BLaER1 (cell line): ENCODE measurements at regions not wholly inside any gene's neighbourhood (a gene's known extent, or its start where the extent isn't known, plus 50 kb on each side); places are given as distances from the start of the nearest gene placed in this dataset.
"Not testable (repeated sequence)": the region's sequence is repeated elsewhere in the genome, so short reads cannot be mapped to it uniquely, and the experiment has no call there.

Source experiments
- H3K27ac ChIP-seq: shearing (Covaris generic); formaldehyde crosslinking; 2 replicates; pipeline ENCODE4 v1.8.1; 2022
- H3K27me3 ChIP-seq: shearing (Covaris generic); formaldehyde crosslinking; 2 replicates; pipeline ENCODE4 v1.8.1; 2022
- H3K36me3 ChIP-seq: shearing (Covaris generic); formaldehyde crosslinking; 2 replicates; pipeline ENCODE4 v1.8.1; 2022
- H3K4me1 ChIP-seq: shearing (Covaris generic); formaldehyde crosslinking; 2 replicates; pipeline ENCODE4 v1.8.1; 2022
- H3K4me2 ChIP-seq: shearing (Covaris generic); formaldehyde crosslinking; 2 replicates; pipeline ENCODE4 v1.8.1; 2022
- H3K4me3 ChIP-seq: shearing (Covaris generic); formaldehyde crosslinking; 2 replicates; pipeline ENCODE4 v1.8.1; 2022
- H3K9ac ChIP-seq: shearing (Covaris generic); formaldehyde crosslinking; 2 replicates; pipeline ENCODE4 v1.8.1; 2022
- H3K9me3 ChIP-seq: shearing (Covaris generic); formaldehyde crosslinking; 2 replicates; pipeline ENCODE4 v1.8.1; 2022
- H4K20me1 ChIP-seq: shearing (Covaris generic); formaldehyde crosslinking; 2 replicates; pipeline ENCODE4 v1.8.1; 2022
- Cebpa-rat ChIP-seq: shearing (Covaris generic); IDR thresholded peaks from 2 replicates; pipeline ENCODE4 v1.8.1; 2022

GRCh38 chr16:35146031-35146710 is 1686.8 kb downstream of the TP53TG3F start:
- no peak overlapping the region for H3K9ac ChIP-seq
- no peaks in the 10 kb centered on the region for H3K36me3 ChIP-seq
- no peak for TF ChIP-seq Cebpa-rat
- H3K4me3 ChIP-seq = no peak overlapping the region
- peaks cover 53% of the 10 kb centered on the region for H3K9me3 ChIP-seq
- no peaks in the 10 kb centered on the region for H3K27me3 ChIP-seq
- H3K4me1 ChIP-seq = no peaks in the 10 kb centered on the region
- no peaks in the 10 kb centered on the region for H4K20me1 ChIP-seq
- H3K27ac ChIP-seq = no peak overlapping the region
- H3K4me2 ChIP-seq = no peak overlapping the region

- TF ChIP-seq Cebpa-rat = no peak
- Histone ChIP-seq H3K27me3 (no peaks in the 10 kb centered on the region), H3K9ac (no peak overlapping the region), H3K4me2 (no peak overlapping the region), H4K20me1 (no peaks in the 10 kb centered on the region), H3K36me3 (no peaks in the 10 kb centered on the region), H3K9me3 (peaks cover 52% of the 10 kb centered on the region), H3K4me1 (no peaks in the 10 kb centered on the region), H3K4me3 (no peak overlapping the region), H3K27ac (no peak overlapping the region)
Observed at GRCh38 chr16:35146723-35147458, 1687.5 kb downstream of the TP53TG3F start.

DNA sequence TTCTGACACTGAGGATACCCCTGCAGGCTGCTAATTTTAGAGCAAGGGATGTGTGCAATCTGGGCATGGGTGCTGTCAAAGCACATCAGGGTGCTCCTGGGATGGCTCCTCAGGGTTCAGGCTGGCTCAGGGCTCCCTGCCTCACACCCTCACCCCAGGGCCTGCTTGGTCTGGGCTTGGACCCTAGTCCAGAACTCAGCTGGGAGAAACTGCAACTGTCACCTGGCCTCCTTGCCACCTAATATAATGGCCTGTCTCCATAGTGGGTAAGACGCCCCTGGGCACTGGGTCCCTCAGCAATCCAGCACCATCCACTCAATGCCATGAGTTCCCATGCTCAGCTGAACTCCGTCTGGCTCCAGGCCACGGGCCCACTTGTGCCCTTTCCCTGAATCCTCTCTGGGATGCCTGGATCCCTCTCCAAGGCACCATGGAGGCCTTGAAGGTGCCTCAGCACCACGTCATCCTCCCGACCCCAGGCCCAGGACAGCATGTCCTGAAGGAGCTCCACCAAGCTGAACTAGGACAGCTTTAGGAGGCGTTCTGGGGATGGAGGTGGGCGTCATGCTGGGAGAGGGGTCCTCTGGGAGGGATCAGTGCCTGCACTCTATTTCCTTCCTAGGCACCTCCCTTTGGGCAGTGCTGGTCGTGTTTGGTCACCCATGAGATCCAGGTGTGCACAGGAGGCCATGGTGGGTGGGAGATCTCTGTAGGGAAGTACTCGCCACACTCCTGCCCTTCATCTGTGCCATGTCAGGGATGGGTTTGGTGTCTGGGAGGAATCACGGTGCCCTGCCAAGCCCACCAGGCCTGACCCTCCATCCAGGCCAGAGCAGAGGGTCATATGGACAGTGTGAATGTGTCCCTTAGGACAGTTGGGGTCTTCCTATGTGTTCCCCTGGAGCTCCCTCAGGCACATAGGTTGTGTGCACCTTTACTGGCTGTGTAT is 1688.4 kb downstream of the TP53TG3F start:
- no peak overlapping the region for H3K4me3 ChIP-seq
- no peaks in the 10 kb centered on the region for H4K20me1 ChIP-seq
- H3K9me3 ChIP-seq = peaks cover 43% of the 10 kb centered on the region
- no peak overlapping the region for H3K27ac ChIP-seq
- no peak overlapping the region for H3K4me2 ChIP-seq
- no peak overlapping the region for H3K9ac ChIP-seq
- H3K36me3 ChIP-seq = no peaks in the 10 kb centered on the region
- H3K27me3 ChIP-seq = no peaks in the 10 kb centered on the region
- no peak for TF ChIP-seq Cebpa-rat
- no peaks in the 10 kb centered on the region for H3K4me1 ChIP-seq

GRCh38 chr16:35148748-35149147 is 1689.3 kb downstream of the TP53TG3F start:
- Histone ChIP-seq H3K27me3 (no peaks in the 10 kb centered on the region), H3K9ac (no peak overlapping the region), H3K9me3 (peaks cover 34% of the 10 kb centered on the region), H3K4me3 (no peak overlapping the region), H3K4me1 (no peaks in the 10 kb centered on the region), H4K20me1 (no peaks in the 10 kb centered on the region), H3K27ac (no peak overlapping the region), H3K36me3 (no peaks in the 10 kb centered on the region), H3K4me2 (no peak overlapping the region)
- no peak for TF ChIP-seq Cebpa-rat

GRCh38 chr16:35149550-35149949 is 1690.1 kb downstream of the TP53TG3F start:
- Histone ChIP-seq H3K4me3 (no peak overlapping the region), H4K20me1 (no peaks in the 10 kb centered on the region), H3K9ac (no peak overlapping the region), H3K36me3 (no peaks in the 10 kb centered on the region), H3K9me3 (peaks cover 26% of the 10 kb centered on the region), H3K4me1 (no peaks in the 10 kb centered on the region), H3K27ac (no peak overlapping the region), H3K4me2 (no peak overlapping the region), H3K27me3 (no peaks in the 10 kb centered on the region)
- TF ChIP-seq Cebpa-rat = no peak

DNA sequence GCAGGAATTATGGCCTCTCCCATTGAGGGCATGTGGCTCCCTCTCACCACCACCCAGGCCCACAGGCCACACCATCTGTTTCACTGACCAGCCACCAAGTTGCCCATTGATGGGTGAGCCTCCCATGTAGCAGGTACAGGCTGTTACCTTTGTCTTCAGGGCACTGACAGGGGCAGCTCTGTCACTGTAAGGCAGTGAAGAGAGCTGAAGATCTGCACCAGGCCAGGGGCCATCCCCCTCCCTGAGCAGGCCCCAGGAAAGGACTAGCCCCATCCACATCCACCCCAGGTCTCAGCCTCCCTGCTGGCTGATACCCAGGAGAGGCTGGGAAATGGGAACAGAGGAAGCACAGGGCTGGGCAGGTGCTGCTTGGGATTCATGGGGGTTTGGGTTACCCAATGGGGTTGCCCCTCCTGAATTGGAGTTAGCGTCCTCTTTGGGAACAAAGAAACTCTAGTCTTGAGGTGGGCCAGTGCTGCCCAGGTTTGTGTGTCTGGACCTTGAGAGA is 1691.4 kb downstream of the TP53TG3F start:
- Histone ChIP-seq H3K9ac (no peak overlapping the region), H3K4me1 (no peaks in the 10 kb centered on the region), H3K27ac (no peak overlapping the region), H3K4me2 (no peak overlapping the region), H3K27me3 (no peaks in the 10 kb centered on the region), H3K36me3 (no peaks in the 10 kb centered on the region), H4K20me1 (no peaks in the 10 kb centered on the region), H3K9me3 (peaks cover 13% of the 10 kb centered on the region), H3K4me3 (no peak overlapping the region)
- TF ChIP-seq Cebpa-rat = no peak

DNA sequence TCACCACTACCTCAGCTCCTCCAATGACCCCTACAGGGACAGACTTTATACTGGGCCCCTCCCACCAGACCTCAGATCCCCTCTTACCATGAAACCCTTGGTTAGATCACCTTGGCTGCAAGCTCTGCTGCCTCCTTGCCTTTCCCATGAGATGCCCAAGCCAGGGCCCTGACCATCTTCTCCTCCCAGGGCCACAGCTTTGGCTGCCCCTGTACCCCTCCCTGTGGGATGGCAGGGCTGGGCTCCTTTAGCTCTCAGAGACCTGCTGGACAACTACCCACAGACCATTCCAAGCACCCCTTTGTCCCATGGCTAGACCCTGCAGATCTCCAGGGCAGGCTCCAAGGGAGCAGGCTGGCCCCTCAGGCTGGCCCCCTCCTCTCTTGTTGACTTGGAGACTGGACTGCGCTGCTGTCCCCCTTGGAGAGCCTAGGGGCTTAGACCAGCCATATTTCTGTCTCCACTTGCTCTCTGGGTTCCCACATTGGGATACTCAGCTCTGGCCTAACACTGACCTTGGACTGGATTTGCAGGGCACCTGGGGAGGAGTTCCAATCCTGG is 1692.7 kb downstream of the TP53TG3F start:
- no peak overlapping the region for H3K4me2 ChIP-seq
- no peaks in the 10 kb centered on the region for H3K27me3 ChIP-seq
- H3K4me3 ChIP-seq = no peak overlapping the region
- H3K4me1 ChIP-seq = no peaks in the 10 kb centered on the region
- H4K20me1 ChIP-seq = no peaks in the 10 kb centered on the region
- H3K9ac ChIP-seq = no peak overlapping the region
- no peaks in the 10 kb centered on the region for H3K9me3 ChIP-seq
- no peak overlapping the region for H3K27ac ChIP-seq
- H3K36me3 ChIP-seq = no peaks in the 10 kb centered on the region
- no peak for TF ChIP-seq Cebpa-rat

DNA sequence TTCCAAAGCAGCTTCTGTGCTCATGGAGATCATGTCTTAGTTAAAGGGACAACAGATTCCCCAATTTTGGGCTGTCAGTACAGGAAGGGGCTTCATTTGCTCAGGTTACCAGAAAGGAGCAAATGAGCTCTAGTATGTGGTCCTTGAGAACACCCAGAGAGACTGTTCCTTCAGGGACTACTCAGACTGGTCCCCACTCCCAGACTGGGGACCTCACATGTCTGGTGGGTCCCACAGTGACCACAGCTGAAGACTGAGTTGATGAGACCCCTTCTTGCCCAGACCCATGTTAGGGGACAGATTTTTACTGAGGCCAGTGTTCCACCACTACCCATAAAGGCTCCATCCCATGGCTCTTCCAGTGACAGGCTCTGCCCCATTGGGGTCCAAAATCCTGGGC is 1695.2 kb downstream of the TP53TG3F start:
- no peak for TF ChIP-seq Cebpa-rat
- Histone ChIP-seq H3K4me3 (no peak overlapping the region), H3K4me2 (no peak overlapping the region), H3K27ac (no peak overlapping the region), H3K9ac (no peak overlapping the region), H3K27me3 (no peaks in the 10 kb centered on the region), H3K4me1 (no peaks in the 10 kb centered on the region), H3K9me3 (peaks cover 6% of the 10 kb centered on the region; the same call in 1 of the 2 replicates), H4K20me1 (no peaks in the 10 kb centered on the region), H3K36me3 (no peaks in the 10 kb centered on the region)

DNA sequence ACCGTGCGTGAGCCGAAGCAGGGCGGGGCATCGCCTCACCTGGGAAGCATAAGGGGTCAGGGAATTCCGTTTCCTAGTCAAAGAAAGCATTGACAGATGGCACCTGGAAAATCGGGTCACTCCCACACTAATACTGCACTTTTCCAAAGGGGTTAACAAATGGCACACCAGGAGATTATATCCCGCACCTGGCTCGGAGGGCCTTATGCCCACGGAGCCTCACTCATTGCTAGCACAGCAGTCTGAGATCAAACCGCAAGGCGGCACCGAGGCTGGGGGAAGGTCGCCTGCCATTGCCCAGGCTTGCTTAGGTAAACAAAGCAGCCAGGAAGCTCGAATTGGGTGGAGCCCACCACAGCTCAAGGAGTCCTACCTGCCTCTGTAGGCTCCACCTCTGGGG is 1698.1 kb downstream of the TP53TG3F start:
- H3K36me3 ChIP-seq, H3K4me2 ChIP-seq, H3K27ac ChIP-seq: not testable (repeated sequence)

DNA sequence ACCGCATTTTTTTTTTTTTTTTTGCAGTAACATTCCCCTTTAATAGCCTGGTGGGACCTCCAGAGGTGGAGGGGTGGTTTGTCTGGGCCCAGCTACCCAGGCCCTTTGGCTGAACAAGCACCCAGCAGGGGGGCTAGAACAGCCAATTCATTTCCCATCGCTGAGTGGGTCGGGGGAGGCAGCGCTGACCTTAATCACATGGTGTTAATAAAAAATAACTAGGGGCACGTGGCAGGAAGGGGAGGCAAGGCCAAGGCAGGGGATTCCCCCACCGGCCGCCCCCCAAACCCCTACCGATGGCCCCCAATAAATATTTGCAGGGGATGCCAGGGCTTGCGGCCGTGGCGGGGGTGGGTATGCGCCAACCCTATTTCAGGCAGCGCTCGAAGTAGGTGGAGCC is 1709.9 kb downstream of the TP53TG3F start:
- H3K4me2 ChIP-seq, H4K20me1 ChIP-seq, H3K4me1 ChIP-seq, H3K4me3 ChIP-seq, H3K27me3 ChIP-seq, H3K9ac ChIP-seq, H3K27ac ChIP-seq, H3K36me3 ChIP-seq: not testable (repeated sequence)
- peaks cover 16% of the 10 kb centered on the region for H3K9me3 ChIP-seq

More for the DNA sequence above, 1698.1 kb downstream of the TP53TG3F start:
- not testable (repeated sequence) for H3K9ac ChIP-seq, H3K4me3 ChIP-seq, H3K27me3 ChIP-seq, H3K4me1 ChIP-seq, H3K9me3 ChIP-seq, H4K20me1 ChIP-seq

DNA sequence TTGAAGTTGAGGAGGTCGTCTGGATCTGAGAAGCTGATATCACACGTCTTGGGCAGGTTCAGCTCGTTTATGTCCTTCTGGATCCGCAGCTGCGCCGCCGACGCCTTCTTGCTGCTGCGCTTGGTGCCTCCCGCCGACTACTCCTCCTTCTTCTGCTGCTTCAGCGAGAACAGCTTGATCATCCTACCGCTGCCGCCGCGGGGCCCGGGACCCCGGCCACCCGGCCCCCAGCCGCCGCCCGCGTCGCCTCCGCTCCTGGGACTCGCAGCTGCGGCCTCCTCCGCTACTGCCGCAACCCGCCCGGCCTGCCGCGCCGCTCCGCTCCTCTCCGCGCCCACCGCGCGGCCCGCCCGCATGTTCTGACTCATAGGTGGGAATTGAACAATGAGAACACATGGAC is 1710.6 kb downstream of the TP53TG3F start:
- not testable (repeated sequence) for H4K20me1 ChIP-seq, H3K9ac ChIP-seq, H3K4me1 ChIP-seq, H3K27ac ChIP-seq, H3K27me3 ChIP-seq, H3K4me2 ChIP-seq, H3K4me3 ChIP-seq, H3K36me3 ChIP-seq
- H3K9me3 ChIP-seq = peaks cover 16% of the 10 kb centered on the region
